GM23248 (cell line): ENCODE measurements at regions not wholly inside any gene's neighbourhood (a gene's known extent, or its start where the extent isn't known, plus 50 kb on each side); places are given as distances from the start of the nearest gene placed in this dataset.

ENCODE experiments used
- EZH2 ChIP-seq: fragments of 200-600 bp; sonication (generic); IDR thresholded peaks from 2 replicates; pipeline ENCODE4 v1.6.1; 2018; ENCODE audit warnings: antibody characterized with exemption, mild to moderate bottlenecking; ENCODE audit not compliant: insufficient read depth, poor library complexity, severe bottlenecking
- EZH2phosphoT487 ChIP-seq: fragments of 200-600 bp; sonication (generic); IDR thresholded peaks from 2 replicates; pipeline ENCODE4 v1.6.1; 2018; ENCODE audit warnings: antibody characterized with exemption, moderate library complexity, mild to moderate bottlenecking, low read depth; ENCODE audit not compliant: insufficient read depth

DNA sequence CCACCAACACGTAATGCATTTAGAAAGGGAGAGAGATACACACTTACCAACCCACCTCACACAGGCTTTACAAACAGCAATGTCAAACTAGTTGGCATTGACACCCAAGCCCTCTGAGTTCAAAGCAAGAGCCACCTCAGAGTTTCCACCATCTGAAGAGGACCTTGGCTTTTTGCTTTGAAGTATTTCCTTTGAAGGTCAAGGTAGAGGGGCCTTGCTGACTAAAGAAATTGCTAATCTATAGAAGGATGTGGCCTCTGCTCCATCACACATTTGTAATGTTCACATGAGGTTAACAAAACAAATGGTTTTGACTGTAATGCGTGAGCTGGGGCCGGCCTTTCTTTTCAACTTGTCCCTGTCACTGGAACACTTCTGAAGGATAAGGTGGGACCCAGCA is 117.7 kb downstream of the POLR2M start:
- no peak for TF ChIP-seq EZH2
- no peak for TF ChIP-seq EZH2phosphoT487
